T-helper 2 cell treated with Interferon-gamma antibody and Interleukin-4, amounts not matched to agents 100 ng/mL and 5 ng/mL, for 36 hours (primary cell): ENCODE measurements at regions not wholly inside any gene's neighbourhood (a gene's known extent, or its start where the extent isn't known, plus 50 kb on each side); places are given as distances from the start of the nearest gene placed in this dataset.

ENCODE experiments used
- intact Hi-C: fragments of 100-400 bp; cut with micrococcal nuclease; formaldehyde crosslinking; loops from one replicate; pipeline ENCODE4 v1.15.1; 2023

DNA sequence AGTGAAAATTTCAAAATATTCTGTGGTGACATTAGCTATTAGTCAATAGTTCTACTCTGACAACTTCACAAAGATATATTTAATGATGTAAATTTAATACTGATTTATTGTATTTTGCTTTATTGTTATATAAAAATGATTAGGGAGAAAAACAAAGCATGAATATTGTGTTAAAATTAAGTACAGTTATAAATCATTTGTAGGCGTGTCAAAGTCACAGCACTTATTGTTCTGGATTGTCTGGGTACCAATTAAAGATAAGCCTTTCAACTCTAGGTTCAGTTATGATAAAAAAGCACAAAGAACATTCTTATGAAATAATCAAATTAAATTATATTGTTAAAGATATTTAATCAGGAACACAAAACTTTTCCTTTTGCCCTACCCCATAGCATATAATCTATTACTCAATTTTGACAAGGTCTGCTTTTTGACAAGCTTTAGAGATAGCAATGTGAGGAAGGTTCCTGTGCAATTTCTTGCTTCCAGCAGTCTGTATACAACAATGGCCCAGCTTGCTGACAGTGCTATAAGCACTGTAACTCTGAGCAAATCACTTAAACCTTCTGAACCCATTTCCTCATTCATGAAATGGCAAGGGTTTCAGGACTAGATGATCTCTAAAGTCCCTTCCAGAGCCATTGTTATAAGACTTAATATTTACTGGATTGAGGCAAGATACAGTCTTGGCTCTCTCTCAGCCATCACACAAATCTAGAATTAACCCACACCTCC lies 910.3 kb upstream of the LCORL start:
- intact Hi-C loops, result no loop called here

GRCh38 chr4:18930487-18930886 lies 908.9 kb upstream of the LCORL start:
- intact Hi-C loops, result no loop called here

DNA sequence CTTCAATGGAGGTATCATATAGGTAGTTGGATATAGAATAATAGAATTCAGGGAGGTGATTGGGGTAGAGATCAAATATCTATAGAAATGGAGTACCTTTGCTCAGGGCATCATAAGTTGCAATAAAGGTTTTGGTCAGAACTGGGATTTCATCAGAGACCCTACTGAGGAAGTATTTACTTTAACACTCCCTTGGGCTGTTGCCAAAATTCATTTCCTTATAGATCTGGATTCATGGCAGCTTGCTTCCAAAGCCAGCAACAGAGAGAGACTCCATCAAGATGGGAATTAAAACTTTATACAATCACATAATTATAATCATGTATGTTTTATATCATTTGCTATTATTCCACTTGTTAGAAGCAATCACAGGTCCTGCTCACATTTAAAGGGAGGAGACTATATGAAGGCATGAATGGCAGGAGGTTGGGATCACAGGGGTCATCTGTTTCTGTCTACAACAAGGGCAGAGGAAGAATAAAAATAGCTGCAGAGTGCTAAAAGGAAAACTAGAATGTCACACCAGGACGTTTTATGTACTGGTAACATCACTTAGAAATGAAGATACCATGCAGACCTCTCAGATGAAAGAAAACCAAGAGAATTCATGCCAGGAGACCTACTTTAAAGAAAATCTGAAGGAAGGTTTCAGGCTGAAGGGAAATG lies 902.1 kb upstream of the LCORL start:
- intact Hi-C loops, result no loop called here

DNA sequence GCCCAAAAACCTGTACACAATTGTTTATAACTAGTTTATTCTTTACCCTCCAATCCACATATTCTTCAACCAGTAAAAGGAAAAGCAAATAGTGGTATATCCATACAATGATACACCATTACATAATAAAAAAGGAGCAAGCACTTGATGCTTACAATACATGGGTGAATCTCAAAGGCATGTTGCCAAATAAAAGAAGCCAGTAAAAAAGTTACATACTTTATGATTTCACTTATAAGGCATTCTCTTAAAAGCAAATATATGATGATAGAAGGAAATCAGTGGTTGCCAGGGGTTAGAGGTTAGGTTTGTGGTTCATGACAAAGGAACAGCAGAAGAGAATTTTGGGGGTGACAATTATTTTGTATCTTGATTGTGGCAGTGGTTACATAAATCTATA lies 896.1 kb upstream of the LCORL start:
- intact Hi-C loops, result no loop called here

DNA sequence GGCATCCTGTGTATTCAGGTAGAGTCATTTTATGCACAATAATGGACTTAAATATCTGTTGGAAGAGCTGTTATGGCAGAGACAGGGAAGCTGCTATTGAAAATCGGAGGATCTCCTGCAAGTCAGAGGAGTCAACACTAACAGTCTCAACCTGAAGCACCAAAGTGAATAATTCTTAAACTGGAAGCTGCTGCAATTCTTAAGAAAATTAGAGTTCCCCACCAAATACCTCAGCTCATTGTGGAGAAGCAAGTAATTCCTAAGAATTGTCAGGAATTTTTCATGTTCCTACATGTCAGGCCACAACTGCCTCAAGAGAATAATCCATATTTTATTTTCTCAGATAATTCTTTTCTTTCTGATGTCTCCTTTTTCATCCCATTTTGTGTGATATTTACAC lies 892.6 kb upstream of the LCORL start:
- intact Hi-C loops, result no loop called here

DNA sequence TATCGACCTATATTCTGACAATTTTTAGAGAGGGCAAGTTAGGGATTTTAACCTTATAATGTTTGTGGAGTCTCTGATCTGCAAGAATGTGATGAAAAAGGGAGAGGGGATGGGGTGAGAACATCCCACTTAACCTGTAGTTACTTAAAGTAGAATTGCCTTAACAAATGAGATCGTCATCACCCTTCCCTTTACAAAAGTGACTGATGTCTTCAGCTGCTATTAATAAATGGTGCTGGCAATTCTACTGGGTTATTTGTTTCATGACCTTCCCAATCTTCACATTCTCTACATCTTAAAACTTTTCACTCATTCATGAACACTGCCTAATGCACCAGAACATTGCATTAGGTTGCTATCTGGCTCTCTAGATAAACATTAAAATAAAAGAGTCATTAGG lies 873.4 kb upstream of the LCORL start:
- intact Hi-C loops, result no loop called here

DNA sequence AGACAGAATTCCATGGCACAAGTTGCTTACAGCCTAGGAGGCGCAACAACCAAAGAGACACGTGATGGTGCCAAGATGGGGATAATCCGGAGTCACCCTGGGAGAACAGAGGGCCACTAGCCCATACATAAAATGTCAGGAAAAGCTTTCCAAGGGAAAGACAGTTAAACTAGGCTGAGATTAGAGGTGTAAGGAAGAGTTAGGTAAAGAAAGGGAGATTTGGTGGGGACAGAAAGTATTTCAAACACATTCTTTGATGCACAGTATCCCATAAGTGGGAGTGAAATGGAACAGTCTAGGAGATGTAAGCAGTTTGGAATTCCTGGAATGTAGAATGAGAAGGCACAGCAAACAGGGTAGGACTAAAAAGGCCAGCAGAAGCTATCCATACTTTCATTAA lies 860.9 kb upstream of the LCORL start:
- intact Hi-C loops, result no loop called here

- intact Hi-C loops, result no loop called here
Observed at GRCh38 chr4:18881556-18881955, 860.0 kb upstream of the LCORL start.

DNA sequence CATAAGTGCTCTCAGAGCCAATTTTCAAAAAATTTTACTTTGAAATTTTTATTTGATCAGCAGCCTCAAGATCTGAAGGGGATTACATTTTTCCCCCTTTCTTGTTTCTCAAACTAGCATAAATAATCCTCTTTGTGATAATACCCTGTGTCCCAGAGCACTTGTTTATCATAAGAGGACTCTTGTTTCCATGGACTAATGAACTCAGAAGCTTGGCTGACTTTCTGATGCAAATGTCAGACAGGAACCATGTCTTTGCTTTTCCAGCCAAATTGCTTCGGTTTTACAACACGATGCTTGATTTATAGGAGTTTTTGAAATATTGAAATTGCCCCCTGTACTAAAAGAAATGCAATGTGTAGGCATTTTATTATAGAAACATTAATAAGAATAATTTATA lies 859.3 kb upstream of the LCORL start:
- intact Hi-C loops, result no loop called here

DNA sequence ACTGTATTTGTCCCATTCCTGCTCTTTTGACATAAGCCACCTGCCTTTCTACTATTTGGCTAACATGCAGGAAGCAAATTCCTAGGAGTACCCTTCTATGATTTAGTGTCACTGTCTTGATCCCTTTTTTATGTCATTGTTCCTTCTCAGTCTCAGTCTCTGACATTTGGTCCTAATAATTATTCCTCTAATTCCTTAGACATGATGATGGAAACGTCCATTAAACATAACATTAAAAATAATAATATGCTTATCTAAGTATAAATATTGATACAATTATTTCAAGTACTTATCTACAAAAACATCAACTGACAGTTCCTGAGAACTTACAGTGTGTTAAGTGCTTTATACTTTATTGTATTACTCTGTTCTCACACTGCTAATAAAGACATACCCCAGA lies 857.0 kb upstream of the LCORL start:
- intact Hi-C loops, result no loop called here

DNA sequence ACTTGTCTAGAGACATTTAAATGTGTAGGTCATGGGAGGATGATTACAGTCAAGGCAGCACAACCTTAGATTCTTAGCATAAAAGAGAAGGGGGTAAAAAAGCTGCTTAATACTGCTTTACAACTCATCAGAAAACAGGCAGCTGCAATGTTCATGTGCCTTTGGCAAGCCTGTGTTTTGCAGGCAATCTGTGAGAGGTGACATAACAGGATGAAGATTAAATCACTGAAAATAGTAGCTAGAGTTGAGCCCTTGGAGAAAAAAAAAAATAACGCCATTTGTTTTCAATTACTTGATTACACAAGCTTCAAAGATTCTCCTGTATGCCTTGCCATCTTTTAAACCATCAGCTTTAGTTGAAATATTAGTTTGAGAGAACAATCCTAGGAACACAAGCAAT lies 847.6 kb upstream of the LCORL start:
- intact Hi-C loops, result no loop called here

- intact Hi-C loops, result no loop called here
Observed at GRCh38 chr4:18860836-18861530, 839.4 kb upstream of the LCORL start.

DNA sequence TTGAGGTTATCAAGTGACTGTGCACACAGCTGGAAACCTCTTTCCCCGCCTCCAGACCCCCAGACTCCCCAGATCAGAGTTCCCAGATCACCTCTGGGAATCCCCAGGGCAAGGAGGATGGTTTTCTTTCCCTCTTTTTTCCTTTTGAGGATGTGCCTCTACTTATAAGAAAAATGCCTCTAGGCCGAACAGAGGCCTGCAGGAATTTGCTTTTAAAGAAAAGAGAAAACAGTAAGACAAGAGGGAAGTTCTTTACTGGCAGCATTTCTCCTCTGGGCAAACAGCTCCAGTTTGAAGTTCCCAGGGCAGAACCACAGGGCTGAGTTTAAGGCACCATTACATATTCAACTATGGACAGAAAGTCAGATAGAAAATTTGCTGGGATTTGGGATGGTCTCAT lies 837.9 kb upstream of the LCORL start:
- intact Hi-C loops, result no loop called here

GRCh38 chr4:18858229-18858922 lies 836.8 kb upstream of the LCORL start:
- intact Hi-C loops, result no loop called here

- intact Hi-C loops, result no loop called here
Observed at GRCh38 chr4:18850867-18851266, 829.3 kb upstream of the LCORL start.

- intact Hi-C loops, result no loop called here
Observed at GRCh38 chr4:18847249-18847890, 825.8 kb upstream of the LCORL start.

GRCh38 chr4:18846313-18846712 lies 824.8 kb upstream of the LCORL start:
- intact Hi-C loops, result no loop called here

- intact Hi-C loops, result no loop called here
Observed at GRCh38 chr4:18844726-18845125, 823.2 kb upstream of the LCORL start.

GRCh38 chr4:18842431-18842830 lies 820.9 kb upstream of the LCORL start:
- intact Hi-C loops, result no loop called here

GRCh38 chr4:18840481-18840880 lies 818.9 kb upstream of the LCORL start:
- intact Hi-C loops, result no loop called here

DNA sequence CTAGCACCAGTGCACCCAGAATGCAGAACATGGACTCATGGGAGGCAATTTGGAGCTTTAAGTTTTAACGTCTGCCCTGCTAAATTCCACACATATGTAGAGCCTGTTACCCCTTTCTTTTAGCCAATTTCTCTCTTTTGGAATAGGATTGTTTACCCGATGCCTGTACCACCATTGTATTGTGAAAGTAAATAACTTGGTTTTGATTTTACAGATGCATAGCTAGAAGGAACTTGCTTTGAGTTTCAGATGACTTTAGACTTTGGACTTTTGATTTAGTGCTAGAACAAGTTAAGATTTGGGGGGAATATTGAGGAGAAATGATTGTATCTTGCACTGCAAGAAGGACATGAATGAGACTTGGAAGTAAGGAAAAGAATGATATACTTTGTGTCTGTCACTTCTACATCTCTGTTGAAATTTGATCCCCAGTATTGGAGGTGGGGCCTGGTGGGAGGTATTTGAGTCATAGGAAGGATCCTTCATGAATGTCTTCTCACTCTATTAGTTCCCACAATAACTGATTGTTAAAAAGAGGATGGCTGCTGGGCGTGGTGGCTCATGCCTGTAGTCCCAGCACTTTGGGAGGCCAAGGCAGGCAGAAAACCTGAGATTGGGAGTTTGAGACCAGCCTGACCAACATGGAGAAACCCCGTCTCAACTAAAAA lies 794.8 kb upstream of the LCORL start:
- intact Hi-C loops, result no loop called here
